ENCODE measurements at regions not wholly inside any gene's neighbourhood (a gene's known extent, or its start where the extent isn't known, plus 50 kb on each side); places are given as distances from the start of the nearest gene placed in this dataset.
A peak's percentile ranks its signal among the peaks of the same experiment; 100 is the strongest.

DNA sequence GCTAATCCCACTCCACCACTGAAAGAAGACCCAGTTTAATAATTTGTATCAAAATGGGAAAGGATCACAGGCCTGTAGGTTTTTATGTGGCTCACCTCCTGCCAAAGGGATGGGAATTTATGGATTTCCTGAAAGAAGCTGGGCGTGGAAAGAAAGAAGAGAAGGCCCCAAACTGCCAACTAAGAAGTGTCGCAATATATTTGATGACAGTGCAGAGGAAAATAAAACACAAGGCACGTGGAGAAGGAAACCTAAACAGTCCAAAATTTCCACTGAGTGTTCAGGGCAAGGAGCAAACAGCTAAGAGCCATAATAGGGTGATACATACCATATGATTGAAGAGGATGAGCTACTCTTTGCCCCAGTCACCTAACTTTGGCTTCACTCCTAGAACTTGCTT is 667.2 kb downstream of the GATA3 start:
- Histone ChIP-seq H4K8ac (ENCODE audit: low read depth in 2 of 2, low read length in 2 of 2) (no peak overlapping the region), H3K4me2 (ENCODE audit: low read depth, low read length) (no peak overlapping the region), H2AK9ac (replicated peaks; ENCODE audit: low read depth, low read length, poor library complexity) (no peak overlapping the region), H4K91ac (ENCODE audit: insufficient read depth, low read depth, low read length) (no peak overlapping the region), H3K36me3 (ENCODE audit: control insufficient read depth, insufficient read depth, low read length) (no peaks in the 10 kb centered on the region), H3K27me3 (ENCODE audit: control insufficient read depth, insufficient read depth, low read length) (no peaks in the 10 kb centered on the region), H3K9ac (ENCODE audit: low read depth, low read length) (no peak overlapping the region), H3K56ac (ENCODE audit: extremely low read depth, insufficient read depth, low read length) (no peak overlapping the region), H2BK20ac (ENCODE audit: low read depth, low read length) (no peak overlapping the region), H3K4ac (ENCODE audit: low read depth, low read length) (no peak overlapping the region), H2AK5ac (ENCODE audit: low read depth, low read length) (no peak overlapping the region), H3K27ac (ENCODE audit: insufficient read depth, low read length) (no peak overlapping the region), H3K9me1 (ENCODE audit: insufficient read depth, low read length) (no peaks in the 10 kb centered on the region), H4K5ac (ENCODE audit: low read depth, low read length) (no peak overlapping the region), H2AFZ (replicated peaks; ENCODE audit: low read length, poor library complexity) (no peak overlapping the region), H3K9me3 (ENCODE audit: control insufficient read depth, insufficient read depth, low read length) (peaks cover 21% of the 10 kb centered on the region), H3K79me1 (ENCODE audit: low read depth in 1 of 2, low read length in 2 of 2) (no peaks in the 10 kb centered on the region), H2BK15ac (ENCODE audit: low read depth, low read length) (no peak overlapping the region), H3K23ac (ENCODE audit: low read depth, low read length) (no peak overlapping the region), H3K14ac (replicated peaks; ENCODE audit: low read depth, low read length) (no peak overlapping the region), H4K20me1 (ENCODE audit: insufficient read depth, low read length) (no peaks in the 10 kb centered on the region), H3K18ac (ENCODE audit: low read depth, low read length) (no peak overlapping the region), H3K4me3 (ENCODE audit: insufficient read depth, low read depth, low read length) (no peak overlapping the region), H3K4me1 (ENCODE audit: control insufficient read depth, insufficient read depth, low read length) (no peaks in the 10 kb centered on the region), H2BK120ac (ENCODE audit: low read depth, low read length) (no peak overlapping the region), H2BK5ac (ENCODE audit: low read depth, low read length, poor library complexity, severe bottlenecking) (no peak overlapping the region)
- ATAC-seq (ENCODE audit: low read depth) (no peak), DNase-seq (no peak)
- dilution Hi-C loops (cut with HindIII; ENCODE audit: low sequenced_read_pairs, unreplicated experiment), result no loop called here
- no TSS peak for BruUV-seq (replicated peaks)
- ChIA-PET POLR2A (ENCODE audit: unreplicated experiment) (no interaction called here), CTCF (no interaction called here)
- intact Hi-C loops (cut with micrococcal nuclease), result no loop called here
- WGBS, 2 experiments (ENCODE audit: extremely low coverage in 2 of 2, insufficient read length in 1 of 2), result no CpG with 5 or more reads among the region's 3 CpGs
- TF ChIP-seq CEBPB (IDR thresholded peaks at IDR 0.05; ENCODE audit: low read depth, low read length) (peak; percentile 34; the same call in 1 of the 2 replicates), ELK1 (IDR thresholded peaks at IDR 0.05; ENCODE audit: borderline replicate concordance, low read depth, low read length) (no peak), RCOR1 (IDR thresholded peaks at IDR 0.05; ENCODE audit: insufficient replicate concordance, low read length) (no peak), FOS (IDR thresholded peaks at IDR 0.05; ENCODE audit: low read depth, low read length) (no peak), MXI1 (IDR thresholded peaks at IDR 0.05; ENCODE audit: borderline replicate concordance, low read depth, low read length) (no peak)
- in situ Hi-C loops (cut with MboI; ENCODE audit: low sequenced_read_pairs), result no loop called here

Data from IMR-90 (cell line).